Epithelial cell of proximal tubule (primary cell): ENCODE measurements at regions not wholly inside any gene's neighbourhood (a gene's known extent, or its start where the extent isn't known, plus 50 kb on each side); places are given as distances from the start of the nearest gene placed in this dataset.
A peak's percentile ranks its signal among the peaks of the same experiment; 100 is the strongest.

Experiments used
- DNase-seq: peaks from one replicate; pipeline ENCODE4 v3.0.0-alpha.2; 2011; ENCODE audit warnings: low read depth
- H3K4me3 ChIP-seq: 2 replicates; pipeline ENCODE4 v1.5.1; 2011; ENCODE audit warnings: low read depth, mild to moderate bottlenecking, low read length
- CTCF ChIP-seq: conservative IDR thresholded peaks from 2 replicates; pipeline ENCODE4 v1.5.1; 2012; ENCODE audit warnings: low read depth, mild to moderate bottlenecking, low read length

DNA sequence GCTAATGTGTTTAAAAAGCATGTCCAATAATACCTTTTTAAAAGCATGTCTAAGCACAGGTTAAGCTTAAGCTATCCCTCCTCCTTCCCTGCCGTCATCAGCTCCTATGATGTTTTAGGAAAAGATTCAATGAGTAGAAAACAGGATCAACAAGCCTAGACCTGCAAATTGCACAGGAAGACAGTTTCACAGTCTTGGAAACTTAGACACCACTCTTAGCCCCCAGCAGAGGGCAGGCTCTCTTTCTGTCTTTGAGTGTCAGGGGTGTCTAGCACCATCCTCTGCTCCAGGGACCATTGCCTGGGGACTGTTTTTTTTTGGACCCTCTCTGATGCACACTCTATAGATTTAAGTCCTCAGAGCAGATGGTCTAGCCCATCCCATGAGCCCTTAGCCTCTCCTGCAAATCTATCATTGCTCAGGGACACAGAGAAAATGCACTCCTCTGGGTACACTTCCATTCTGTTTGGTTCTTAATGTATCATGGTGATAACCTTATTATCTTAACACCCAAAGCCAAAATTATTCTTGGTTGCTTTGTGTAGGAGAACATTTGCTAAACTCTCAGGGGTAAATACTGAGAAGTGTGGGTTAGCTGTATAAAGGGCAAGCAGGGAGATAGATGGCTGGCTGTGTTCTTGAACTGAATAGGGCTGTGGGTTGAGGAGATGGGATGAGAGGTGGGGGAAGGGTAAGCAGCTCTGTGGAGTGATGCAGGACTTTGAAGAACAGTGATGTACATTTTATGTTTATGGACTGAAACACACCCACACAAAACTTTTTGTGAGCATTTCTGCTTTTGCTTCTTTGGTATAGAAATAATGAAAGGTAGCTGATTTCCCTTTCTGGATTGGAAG, 259.9 kb upstream of the DDHD1 start:
- no peak for DNase-seq
- H3K4me3 ChIP-seq: no peak overlapping the region
- peak; percentile 68 for TF ChIP-seq CTCF

- H3K4me3 ChIP-seq: no peak overlapping the region
- no peak for TF ChIP-seq CTCF
- DNase-seq: no peak
Observed at GRCh38 chr14:53411125-53411524, 258.0 kb upstream of the DDHD1 start.

DNA sequence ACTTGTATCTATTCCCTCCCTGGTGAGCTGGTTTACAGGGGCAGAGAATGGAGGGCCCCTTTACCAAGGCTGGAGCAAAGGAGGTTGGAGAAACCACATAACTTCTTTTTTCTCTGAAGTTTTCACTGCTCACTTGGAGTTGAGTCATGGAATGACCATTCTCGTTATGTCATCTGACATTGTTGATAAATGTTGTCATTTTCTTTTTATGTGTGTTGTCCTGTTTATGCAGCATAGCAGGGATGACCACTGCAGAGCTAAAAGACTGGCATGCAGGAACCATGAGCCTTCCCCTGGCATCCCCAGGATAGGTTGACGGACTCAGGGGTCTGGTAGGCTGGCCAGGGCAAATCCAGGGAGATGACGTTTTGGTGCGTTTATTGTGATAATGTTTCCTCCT, 256.8 kb upstream of the DDHD1 start:
- DNase-seq: no peak
- no peak overlapping the region for H3K4me3 ChIP-seq
- TF ChIP-seq CTCF: no peak

- no peak for TF ChIP-seq CTCF
- no peak for DNase-seq
Observed at GRCh38 chr14:53409289-53409688, 256.2 kb upstream of the DDHD1 start.

DNA sequence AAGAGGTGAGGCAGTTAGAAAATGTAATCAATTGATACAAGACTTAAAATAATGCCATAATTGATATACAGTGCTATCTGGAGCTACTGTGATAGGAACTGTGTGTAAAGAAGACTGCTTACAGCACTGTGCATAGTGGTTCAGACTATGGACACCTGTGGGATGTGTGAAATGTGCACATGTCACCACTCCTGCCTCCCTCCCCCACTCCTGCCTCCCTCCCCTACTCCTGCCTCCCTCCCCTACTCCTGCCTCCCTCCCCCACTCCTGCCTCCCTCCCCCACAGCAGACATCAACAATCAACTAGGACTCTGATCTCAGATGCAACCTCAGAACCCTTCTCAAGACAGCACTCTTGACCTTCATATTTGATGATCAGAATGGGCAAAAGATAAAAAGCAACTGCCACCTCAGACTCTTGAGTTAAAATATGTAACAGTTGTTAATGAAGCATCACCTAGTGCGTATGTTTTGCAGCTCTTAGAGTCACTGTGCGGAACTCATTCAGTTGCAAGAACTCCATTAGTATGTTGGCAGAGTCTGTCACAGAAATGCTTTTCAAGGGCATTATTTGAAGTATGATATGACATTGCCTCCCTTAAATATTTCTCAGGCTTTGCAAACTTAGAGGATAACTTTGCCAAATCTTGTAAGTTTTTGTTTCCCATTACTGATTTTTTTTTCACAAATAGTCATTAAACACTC, 255.2 kb upstream of the DDHD1 start:
- no peak for DNase-seq
- no peak overlapping the region for H3K4me3 ChIP-seq
- TF ChIP-seq CTCF: no peak

More at GRCh38 chr14:53409289-53409688, 256.2 kb upstream of the DDHD1 start:
- H3K4me3 ChIP-seq: no peak overlapping the region

- no peak overlapping the region for H3K4me3 ChIP-seq
- no peak for DNase-seq
- TF ChIP-seq CTCF: no peak
Observed at GRCh38 chr14:53406519-53406918, 253.4 kb upstream of the DDHD1 start.
